Neural cell (in vitro differentiated cells): ENCODE measurements at regions not wholly inside any gene's neighbourhood (a gene's known extent, or its start where the extent isn't known, plus 50 kb on each side); places are given as distances from the start of the nearest gene placed in this dataset.

Source experiments
- H2AFZ ChIP-seq: fragments of 200-600, 300-800 bp; sonication (generic), shearing (Covaris generic); 2 replicates; pipeline ENCODE4 v1.6.0; 2014; ENCODE audit warnings: low read depth, mild to moderate bottlenecking, antibody characterized with exemption, low read length, moderate library complexity
- H3F3A ChIP-seq: fragments of 200-600 bp; shearing (Covaris generic); 2 replicates; pipeline ENCODE4 v1.6.1; 2016; ENCODE audit warnings: mild to moderate bottlenecking, moderate library complexity, mixed read lengths, antibody characterized with exemption, low read length; ENCODE audit not compliant: insufficient read depth, poor library complexity, severe bottlenecking
- H3K27ac ChIP-seq: fragments of 200-600, 300-800 bp; sonication (generic), shearing (Covaris generic); 2 replicates; pipeline ENCODE4 v1.5.1; 2014; ENCODE audit warnings: mild to moderate bottlenecking, low read length, moderate library complexity
- H3K27me3 ChIP-seq: fragments of 300-800, 200-600 bp; sonication (generic), shearing (Covaris generic); 2 replicates; pipeline ENCODE4 v1.6.0; 2014; ENCODE audit warnings: mild to moderate bottlenecking, low read depth, low read length, moderate library complexity; ENCODE audit not compliant: insufficient read depth
- H3K36me3 ChIP-seq: fragments of 300-800, 200-600 bp; sonication (generic), shearing (Covaris generic); 2 replicates; pipeline ENCODE4 v1.5.1; 2014; ENCODE audit warnings: mild to moderate bottlenecking, antibody characterized with exemption, low read length, moderate library complexity; ENCODE audit not compliant: insufficient read depth
- H3K4me2 ChIP-seq: fragments of 300-800, 200-600 bp; sonication (generic), shearing (Covaris generic); 2 replicates; pipeline ENCODE4 v1.6.0; 2014; ENCODE audit warnings: mild to moderate bottlenecking, low read length
- H3K4me3 ChIP-seq: fragments of 300-800, 200-600 bp; sonication (generic), shearing (Covaris generic); 2 replicates; pipeline ENCODE4 v1.5.1; 2014; ENCODE audit warnings: mild to moderate bottlenecking, low read length, moderate library complexity
- H3K79me2 ChIP-seq: fragments of 200-600 bp; shearing (Covaris generic); replicated peaks from 2 replicates; pipeline ENCODE4 v1.6.0; 2014; ENCODE audit warnings: mild to moderate bottlenecking, low read length, moderate library complexity; ENCODE audit not compliant: insufficient read depth
- H3K9ac ChIP-seq: fragments of 300-800, 200-600 bp; sonication (generic), shearing (Covaris generic); 2 replicates; pipeline ENCODE4 v1.6.1; 2016; ENCODE audit warnings: mild to moderate bottlenecking, low read length, mixed read lengths
- H3K9me2 ChIP-seq: fragments of 200-600 bp; shearing (Covaris generic); 2 replicates; pipeline ENCODE4 v1.6.1; 2016; ENCODE audit warnings: mild to moderate bottlenecking, low read length, mixed read lengths; ENCODE audit not compliant: insufficient read depth
- H3K9me3 ChIP-seq: fragments of 200-600, 300-800 bp; sonication (generic), shearing (Covaris generic); 2 replicates; pipeline ENCODE4 v1.6.1; 2016; ENCODE audit warnings: mild to moderate bottlenecking, mixed run types, low read length, moderate library complexity, mixed read lengths
- H4K20me1 ChIP-seq: fragments of 200-600 bp; shearing (Covaris generic); 2 replicates; pipeline ENCODE4 v1.6.1; 2016; ENCODE audit warnings: mild to moderate bottlenecking, mixed run types; ENCODE audit not compliant: insufficient read depth
- EP300 ChIP-seq: fragments of 450-650 bp; conservative IDR thresholded peaks from 2 replicates; pipeline ENCODE4 v1.6.1; 2014; ENCODE audit warnings: antibody characterized with exemption, mild to moderate bottlenecking, moderate library complexity; ENCODE audit not compliant: poor library complexity, severe bottlenecking
- EZH2 ChIP-seq: fragments of 200-600, 300-800 bp; shearing (Covaris generic), sonication (generic); IDR thresholded peaks from 2 replicates; pipeline ENCODE4 v1.6.1; 2014; ENCODE audit warnings: antibody characterized with exemption, low read length, borderline replicate concordance, mild to moderate bottlenecking; ENCODE audit not compliant: insufficient read depth, poor library complexity, severe bottlenecking
- MXI1 ChIP-seq: fragments of 450-650 bp; conservative IDR thresholded peaks from 2 replicates; pipeline ENCODE4 v1.6.1; 2014; ENCODE audit warnings: antibody characterized with exemption, mild to moderate bottlenecking; ENCODE audit not compliant: poor library complexity, severe bottlenecking
- POLR2AphosphoS5 ChIP-seq: IDR thresholded peaks from 2 replicates; pipeline ENCODE4 v1.6.1; 2012
- RAD21 ChIP-seq: fragments of 450-650 bp; conservative IDR thresholded peaks from 2 replicates; pipeline ENCODE4 v1.6.1; 2014; ENCODE audit warnings: antibody characterized with exemption, mild to moderate bottlenecking, moderate library complexity
- SMC3 ChIP-seq: fragments of 450-650 bp; conservative IDR thresholded peaks from 2 replicates; pipeline ENCODE4 v1.6.1; 2014; ENCODE audit warnings: antibody characterized with exemption, mild to moderate bottlenecking, moderate library complexity; ENCODE audit not compliant: poor library complexity
- TAF1 ChIP-seq: IDR thresholded peaks from 2 replicates; pipeline ENCODE4 v1.6.1; 2012; ENCODE audit warnings: low read depth
- TF ChIP-seq, protein P1 (sequence below): IDR thresholded peaks from 2 replicates; pipeline ENCODE4 v1.6.1; 2012; ENCODE audit warnings: borderline replicate concordance
- TF ChIP-seq, protein P2 (sequence below): fragments of 450-650 bp; IDR thresholded peaks from 2 replicates; pipeline ENCODE4 v1.5.1; 2014; ENCODE audit warnings: antibody characterized with exemption, mild to moderate bottlenecking, moderate library complexity; ENCODE audit not compliant: poor library complexity, severe bottlenecking

- Histone ChIP-seq H2AFZ (no peak overlapping the region), H3K9ac (no peak overlapping the region), H3K9me3 (no peaks in the 10 kb centered on the region), H3K9me2 (no peaks in the 10 kb centered on the region), H4K20me1 (no peaks in the 10 kb centered on the region), H3K79me2 (no peaks in the 10 kb centered on the region), H3K4me3 (no peak overlapping the region), H3K27me3 (no peaks in the 10 kb centered on the region), H3K27ac (no peak overlapping the region), H3F3A (no peaks in the 10 kb centered on the region), H3K4me2 (no peak overlapping the region), H3K36me3 (no peaks in the 10 kb centered on the region)
- no peak for TF ChIP-seq EZH2
- TF ChIP-seq, protein P1, sequence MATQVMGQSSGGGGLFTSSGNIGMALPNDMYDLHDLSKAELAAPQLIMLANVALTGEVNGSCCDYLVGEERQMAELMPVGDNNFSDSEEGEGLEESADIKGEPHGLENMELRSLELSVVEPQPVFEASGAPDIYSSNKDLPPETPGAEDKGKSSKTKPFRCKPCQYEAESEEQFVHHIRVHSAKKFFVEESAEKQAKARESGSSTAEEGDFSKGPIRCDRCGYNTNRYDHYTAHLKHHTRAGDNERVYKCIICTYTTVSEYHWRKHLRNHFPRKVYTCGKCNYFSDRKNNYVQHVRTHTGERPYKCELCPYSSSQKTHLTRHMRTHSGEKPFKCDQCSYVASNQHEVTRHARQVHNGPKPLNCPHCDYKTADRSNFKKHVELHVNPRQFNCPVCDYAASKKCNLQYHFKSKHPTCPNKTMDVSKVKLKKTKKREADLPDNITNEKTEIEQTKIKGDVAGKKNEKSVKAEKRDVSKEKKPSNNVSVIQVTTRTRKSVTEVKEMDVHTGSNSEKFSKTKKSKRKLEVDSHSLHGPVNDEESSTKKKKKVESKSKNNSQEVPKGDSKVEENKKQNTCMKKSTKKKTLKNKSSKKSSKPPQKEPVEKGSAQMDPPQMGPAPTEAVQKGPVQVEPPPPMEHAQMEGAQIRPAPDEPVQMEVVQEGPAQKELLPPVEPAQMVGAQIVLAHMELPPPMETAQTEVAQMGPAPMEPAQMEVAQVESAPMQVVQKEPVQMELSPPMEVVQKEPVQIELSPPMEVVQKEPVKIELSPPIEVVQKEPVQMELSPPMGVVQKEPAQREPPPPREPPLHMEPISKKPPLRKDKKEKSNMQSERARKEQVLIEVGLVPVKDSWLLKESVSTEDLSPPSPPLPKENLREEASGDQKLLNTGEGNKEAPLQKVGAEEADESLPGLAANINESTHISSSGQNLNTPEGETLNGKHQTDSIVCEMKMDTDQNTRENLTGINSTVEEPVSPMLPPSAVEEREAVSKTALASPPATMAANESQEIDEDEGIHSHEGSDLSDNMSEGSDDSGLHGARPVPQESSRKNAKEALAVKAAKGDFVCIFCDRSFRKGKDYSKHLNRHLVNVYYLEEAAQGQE, result no peak
- no peak for TF ChIP-seq TAF1
- no peak for TF ChIP-seq MXI1
- TF ChIP-seq, protein P2, sequence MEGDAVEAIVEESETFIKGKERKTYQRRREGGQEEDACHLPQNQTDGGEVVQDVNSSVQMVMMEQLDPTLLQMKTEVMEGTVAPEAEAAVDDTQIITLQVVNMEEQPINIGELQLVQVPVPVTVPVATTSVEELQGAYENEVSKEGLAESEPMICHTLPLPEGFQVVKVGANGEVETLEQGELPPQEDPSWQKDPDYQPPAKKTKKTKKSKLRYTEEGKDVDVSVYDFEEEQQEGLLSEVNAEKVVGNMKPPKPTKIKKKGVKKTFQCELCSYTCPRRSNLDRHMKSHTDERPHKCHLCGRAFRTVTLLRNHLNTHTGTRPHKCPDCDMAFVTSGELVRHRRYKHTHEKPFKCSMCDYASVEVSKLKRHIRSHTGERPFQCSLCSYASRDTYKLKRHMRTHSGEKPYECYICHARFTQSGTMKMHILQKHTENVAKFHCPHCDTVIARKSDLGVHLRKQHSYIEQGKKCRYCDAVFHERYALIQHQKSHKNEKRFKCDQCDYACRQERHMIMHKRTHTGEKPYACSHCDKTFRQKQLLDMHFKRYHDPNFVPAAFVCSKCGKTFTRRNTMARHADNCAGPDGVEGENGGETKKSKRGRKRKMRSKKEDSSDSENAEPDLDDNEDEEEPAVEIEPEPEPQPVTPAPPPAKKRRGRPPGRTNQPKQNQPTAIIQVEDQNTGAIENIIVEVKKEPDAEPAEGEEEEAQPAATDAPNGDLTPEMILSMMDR, result no peak
- TF ChIP-seq RAD21, result no peak
- TF ChIP-seq SMC3, result no peak
- TF ChIP-seq EP300, result no peak
- TF ChIP-seq POLR2AphosphoS5, result no peak
Measured at GRCh38 chr5:73250645-73251044, 77.7 kb downstream of the TMEM174 start.

DNA sequence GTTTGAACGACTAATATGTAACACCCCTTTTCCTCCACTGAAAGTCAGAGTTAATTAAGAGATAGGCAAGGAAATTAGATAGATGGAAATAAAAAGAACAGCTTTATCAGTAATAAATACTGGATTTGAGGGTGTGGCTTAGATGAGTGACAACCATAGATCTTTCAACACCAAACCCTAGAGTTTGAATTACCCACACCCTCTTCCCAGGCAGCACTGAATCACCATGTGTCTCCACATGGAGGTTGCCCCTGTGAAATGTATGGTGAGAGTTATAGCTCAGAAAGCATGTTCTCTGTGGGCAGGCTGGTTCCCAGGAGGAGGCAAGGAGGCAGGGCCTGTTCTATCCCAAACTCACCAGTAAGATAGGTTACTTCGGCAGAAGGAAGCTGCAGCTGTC lies 69.7 kb downstream of the TMEM174 start:
- H3F3A ChIP-seq, result no peaks in the 10 kb centered on the region
- H3K4me2 ChIP-seq, result no peak overlapping the region
- TF ChIP-seq SMC3 (no peak), EP300 (no peak), EZH2 (no peak), MXI1 (no peak), POLR2AphosphoS5 (no peak), TAF1 (no peak), RAD21 (no peak)
- TF ChIP-seq, protein P1, result no peak
- H3K9me2 ChIP-seq, result no peaks in the 10 kb centered on the region
- no peak overlapping the region for H3K9ac ChIP-seq
- H3K27ac ChIP-seq, result no peak overlapping the region
- no peaks in the 10 kb centered on the region for H3K9me3 ChIP-seq
- no peak overlapping the region for H3K4me3 ChIP-seq
- H3K79me2 ChIP-seq, result no peaks in the 10 kb centered on the region
- peaks cover 43% of the 10 kb centered on the region for H3K27me3 ChIP-seq
- H3K36me3 ChIP-seq, result no peaks in the 10 kb centered on the region
- H2AFZ ChIP-seq, result no peak overlapping the region
- no peaks in the 10 kb centered on the region for H4K20me1 ChIP-seq
